GM19395 (cell line): ENCODE measurements at regions not wholly inside any gene's neighbourhood (a gene's known extent, or its start where the extent isn't known, plus 50 kb on each side); places are given as distances from the start of the nearest gene placed in this dataset.

Experiments used
- ATAC-seq: cut with Tn5 transposase; IDR thresholded peaks from one replicate; pipeline ENCODE4 v1.9.1; 2021; ENCODE audit warnings: mild to moderate bottlenecking, moderate library complexity; ENCODE audit not compliant: unreplicated experiment

- ATAC-seq: no peak
Observed at GRCh38 chr11:45446998-45447397, 160.9 kb upstream of the SYT13 start.

- no peak for ATAC-seq
Observed at GRCh38 chr11:45446434-45446833, 160.3 kb upstream of the SYT13 start.

- ATAC-seq: no peak
Observed at GRCh38 chr11:45444796-45445195, 158.7 kb upstream of the SYT13 start.

- no peak for ATAC-seq
Observed at GRCh38 chr11:45440111-45440510, 154.0 kb upstream of the SYT13 start.

- ATAC-seq: no peak
Observed at GRCh38 chr11:45436966-45437365, 150.8 kb upstream of the SYT13 start.

- no peak for ATAC-seq
Observed at GRCh38 chr11:45436118-45436517, 150.0 kb upstream of the SYT13 start.

GRCh38 chr11:45435706-45436105, 149.6 kb upstream of the SYT13 start:
- ATAC-seq: no peak

- ATAC-seq: no peak
Observed at GRCh38 chr11:45432910-45433309, 146.8 kb upstream of the SYT13 start.

GRCh38 chr11:45432100-45432499, 146.0 kb upstream of the SYT13 start:
- ATAC-seq: no peak

GRCh38 chr11:45431046-45432018, 145.2 kb upstream of the SYT13 start:
- ATAC-seq: no peak

- ATAC-seq: no peak
Observed at GRCh38 chr11:45430361-45430760, 144.2 kb upstream of the SYT13 start.

- no peak for ATAC-seq
Observed at GRCh38 chr11:45429719-45430118, 143.6 kb upstream of the SYT13 start.

- ATAC-seq: no peak
Observed at GRCh38 chr11:45428541-45429230, 142.5 kb upstream of the SYT13 start.

GRCh38 chr11:45428116-45428515, 142.0 kb upstream of the SYT13 start:
- no peak for ATAC-seq

GRCh38 chr11:45424411-45425180, 138.5 kb upstream of the SYT13 start:
- ATAC-seq: no peak

- ATAC-seq: no peak
Observed at GRCh38 chr11:45423475-45424120, 137.5 kb upstream of the SYT13 start.

- no peak for ATAC-seq
Observed at GRCh38 chr11:45423036-45423435, 136.9 kb upstream of the SYT13 start.

- ATAC-seq: no peak
Observed at GRCh38 chr11:45414088-45414487, 127.9 kb upstream of the SYT13 start.

GRCh38 chr11:45413156-45413858, 127.2 kb upstream of the SYT13 start:
- ATAC-seq: no peak

- ATAC-seq: no peak
Observed at GRCh38 chr11:45412521-45412920, 126.4 kb upstream of the SYT13 start.
